ENCODE measurements at regions not wholly inside any gene's neighbourhood (a gene's known extent, or its start where the extent isn't known, plus 50 kb on each side); places are given as distances from the start of the nearest gene placed in this dataset.

GRCh38 chr13:26920614-26921355 is 160.2 kb upstream of the GPR12 start:
- peaks cover 57% of the 10 kb centered on the region for H3K27me3 ChIP-seq (ENCODE audit: low read depth, low read length)
- H3K4me3 ChIP-seq (ENCODE audit: low read length): no peak overlapping the region
- H3K79me2 ChIP-seq (ENCODE audit: low read length): no peaks in the 10 kb centered on the region
- no peak overlapping the region for H2AFZ ChIP-seq (ENCODE audit: low read depth, low read length)
- H4K20me1 ChIP-seq (ENCODE audit: insufficient read depth, low read length): no peaks in the 10 kb centered on the region
- H3K4me1 ChIP-seq (ENCODE audit: low read length): peaks cover 7% of the 10 kb centered on the region; the same call in 1 of the 2 replicates
- no peaks in the 10 kb centered on the region for H3K9me3 ChIP-seq (ENCODE audit: insufficient read depth, low read length)
- H3K36me3 ChIP-seq (replicated peaks; ENCODE audit: low read depth, low read length): no peaks in the 10 kb centered on the region
- no peak overlapping the region for H3K9ac ChIP-seq (ENCODE audit: low read length)
- H3K4me2 ChIP-seq (ENCODE audit: low read length): no peak overlapping the region
- TF ChIP-seq EZH2phosphoT487 (IDR thresholded peaks at IDR 0.05; ENCODE audit: low read depth): no peak
- TF ChIP-seq, protein P1, sequence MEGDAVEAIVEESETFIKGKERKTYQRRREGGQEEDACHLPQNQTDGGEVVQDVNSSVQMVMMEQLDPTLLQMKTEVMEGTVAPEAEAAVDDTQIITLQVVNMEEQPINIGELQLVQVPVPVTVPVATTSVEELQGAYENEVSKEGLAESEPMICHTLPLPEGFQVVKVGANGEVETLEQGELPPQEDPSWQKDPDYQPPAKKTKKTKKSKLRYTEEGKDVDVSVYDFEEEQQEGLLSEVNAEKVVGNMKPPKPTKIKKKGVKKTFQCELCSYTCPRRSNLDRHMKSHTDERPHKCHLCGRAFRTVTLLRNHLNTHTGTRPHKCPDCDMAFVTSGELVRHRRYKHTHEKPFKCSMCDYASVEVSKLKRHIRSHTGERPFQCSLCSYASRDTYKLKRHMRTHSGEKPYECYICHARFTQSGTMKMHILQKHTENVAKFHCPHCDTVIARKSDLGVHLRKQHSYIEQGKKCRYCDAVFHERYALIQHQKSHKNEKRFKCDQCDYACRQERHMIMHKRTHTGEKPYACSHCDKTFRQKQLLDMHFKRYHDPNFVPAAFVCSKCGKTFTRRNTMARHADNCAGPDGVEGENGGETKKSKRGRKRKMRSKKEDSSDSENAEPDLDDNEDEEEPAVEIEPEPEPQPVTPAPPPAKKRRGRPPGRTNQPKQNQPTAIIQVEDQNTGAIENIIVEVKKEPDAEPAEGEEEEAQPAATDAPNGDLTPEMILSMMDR (IDR thresholded peaks at IDR 0.05; ENCODE audit: low read depth, low read length): no peak
- no peak overlapping the region for H3K27ac ChIP-seq (ENCODE audit: low read length)

- Histone ChIP-seq H3K9ac (ENCODE audit: low read length) (no peak overlapping the region), H3K4me2 (ENCODE audit: low read length) (no peak overlapping the region), H3K4me1 (ENCODE audit: low read length) (peaks cover 7% of the 10 kb centered on the region; the same call in 1 of the 2 replicates), H3K27me3 (ENCODE audit: low read depth, low read length) (peaks cover 57% of the 10 kb centered on the region), H3K36me3 (replicated peaks; ENCODE audit: low read depth, low read length) (no peaks in the 10 kb centered on the region), H3K4me3 (ENCODE audit: low read length) (no peak overlapping the region), H3K9me3 (ENCODE audit: insufficient read depth, low read length) (no peaks in the 10 kb centered on the region), H4K20me1 (ENCODE audit: insufficient read depth, low read length) (no peaks in the 10 kb centered on the region), H2AFZ (ENCODE audit: low read depth, low read length) (no peak overlapping the region), H3K79me2 (ENCODE audit: low read length) (no peaks in the 10 kb centered on the region), H3K27ac (ENCODE audit: low read length) (no peak overlapping the region)
- TF ChIP-seq, protein P1 (IDR thresholded peaks at IDR 0.05; ENCODE audit: low read depth, low read length): no peak
- TF ChIP-seq EZH2phosphoT487 (IDR thresholded peaks at IDR 0.05; ENCODE audit: low read depth): no peak
Measured at GRCh38 chr13:26919732-26920131, 159.1 kb upstream of the GPR12 start.

DNA sequence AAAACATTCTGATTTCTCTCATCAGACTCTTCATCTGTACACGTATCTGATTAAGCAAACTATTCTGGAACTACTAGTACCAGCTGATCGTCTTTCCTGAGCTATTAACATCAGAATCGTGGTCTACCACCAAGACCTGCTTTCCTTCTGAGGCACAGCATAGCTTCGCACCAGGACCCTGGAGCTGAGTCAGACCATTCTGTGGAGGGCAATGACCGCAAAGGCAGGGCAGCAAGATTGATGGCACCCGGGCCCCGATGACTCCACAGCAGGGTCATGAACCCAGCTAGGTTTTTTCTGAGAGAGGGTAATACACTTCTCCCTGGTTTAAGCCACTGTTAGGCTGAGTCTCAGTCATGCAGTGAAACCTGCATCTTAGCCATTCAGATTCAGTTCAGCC is 158.7 kb upstream of the GPR12 start:
- H3K27ac ChIP-seq (ENCODE audit: low read length): no peak overlapping the region
- no peaks in the 10 kb centered on the region for H3K36me3 ChIP-seq (replicated peaks; ENCODE audit: low read depth, low read length)
- H3K27me3 ChIP-seq (ENCODE audit: low read depth, low read length): peaks cover 59% of the 10 kb centered on the region
- H3K4me2 ChIP-seq (ENCODE audit: low read length): no peak overlapping the region
- no peaks in the 10 kb centered on the region for H3K9me3 ChIP-seq (ENCODE audit: insufficient read depth, low read length)
- H2AFZ ChIP-seq (ENCODE audit: low read depth, low read length): no peak overlapping the region
- no peaks in the 10 kb centered on the region for H4K20me1 ChIP-seq (ENCODE audit: insufficient read depth, low read length)
- H3K9ac ChIP-seq (ENCODE audit: low read length): no peak overlapping the region
- H3K79me2 ChIP-seq (ENCODE audit: low read length): no peaks in the 10 kb centered on the region
- TF ChIP-seq EZH2phosphoT487 (IDR thresholded peaks at IDR 0.05; ENCODE audit: low read depth): no peak
- TF ChIP-seq, protein P1 (IDR thresholded peaks at IDR 0.05; ENCODE audit: low read depth, low read length): no peak
- H3K4me3 ChIP-seq (ENCODE audit: low read length): no peak overlapping the region
- H3K4me1 ChIP-seq (ENCODE audit: low read length): peaks cover 7% of the 10 kb centered on the region; the same call in 1 of the 2 replicates

GRCh38 chr13:26914624-26915023 is 154.0 kb upstream of the GPR12 start:
- no peak overlapping the region for H3K9ac ChIP-seq (ENCODE audit: low read length)
- H3K36me3 ChIP-seq (replicated peaks; ENCODE audit: low read depth, low read length): no peaks in the 10 kb centered on the region
- no peak overlapping the region for H2AFZ ChIP-seq (ENCODE audit: low read depth, low read length)
- no peak overlapping the region for H3K4me2 ChIP-seq (ENCODE audit: low read length)
- H4K20me1 ChIP-seq (ENCODE audit: insufficient read depth, low read length): no peaks in the 10 kb centered on the region
- TF ChIP-seq EZH2phosphoT487 (IDR thresholded peaks at IDR 0.05; ENCODE audit: low read depth): no peak
- TF ChIP-seq, protein P1 (IDR thresholded peaks at IDR 0.05; ENCODE audit: low read depth, low read length): no peak
- no peaks in the 10 kb centered on the region for H3K9me3 ChIP-seq (ENCODE audit: insufficient read depth, low read length)
- H3K27ac ChIP-seq (ENCODE audit: low read length): no peak overlapping the region
- H3K79me2 ChIP-seq (ENCODE audit: low read length): no peaks in the 10 kb centered on the region
- no peak overlapping the region for H3K4me3 ChIP-seq (ENCODE audit: low read length)
- peaks cover 41% of the 10 kb centered on the region for H3K27me3 ChIP-seq (ENCODE audit: low read depth, low read length)
- H3K4me1 ChIP-seq (ENCODE audit: low read length): no peaks in the 10 kb centered on the region

Data from OCI-LY3 (cell line).